Smooth muscle cell (in vitro differentiated cells): ENCODE measurements at regions not wholly inside any gene's neighbourhood (a gene's known extent, or its start where the extent isn't known, plus 50 kb on each side); places are given as distances from the start of the nearest gene placed in this dataset.

Source experiments
- DNase-seq: peaks from one replicate; lab custom pipeline; 2025; ENCODE audit not compliant: unreplicated experiment; lab: John Stamatoyannopoulos, UW
- H2AFZ ChIP-seq: fragments of 200-600 bp; sonication (generic); 2 replicates; pipeline ENCODE4 v1.6.0; 2016; ENCODE audit warnings: antibody characterized with exemption, low read depth, mild to moderate bottlenecking
- H3F3A ChIP-seq: fragments of 200-600 bp; sonication (generic); 2 replicates; pipeline ENCODE4 v1.6.0; 2017; ENCODE audit warnings: antibody characterized with exemption, low read depth
- H3K27ac ChIP-seq: fragments of 200-600 bp; sonication (generic); 2 replicates; pipeline ENCODE4 v1.5.1; 2016; ENCODE audit warnings: low read depth, mild to moderate bottlenecking
- H3K27me3 ChIP-seq: fragments of 200-600 bp; sonication (generic); 2 replicates; pipeline ENCODE4 v1.6.1; 2016; ENCODE audit warnings: low read depth, mild to moderate bottlenecking
- H3K36me3 ChIP-seq: fragments of 200-600 bp; sonication (generic); 2 replicates; pipeline ENCODE4 v1.5.1; 2016; ENCODE audit warnings: low read depth
- H3K4me1 ChIP-seq: fragments of 200-600 bp; sonication (generic); 2 replicates; pipeline ENCODE4 v1.5.1; 2016; ENCODE audit warnings: low read depth
- H3K4me2 ChIP-seq: fragments of 200-600 bp; sonication (generic); 2 replicates; pipeline ENCODE4 v1.6.0; 2016; ENCODE audit warnings: mild to moderate bottlenecking
- H3K4me3 ChIP-seq: fragments of 200-600 bp; sonication (generic); 2 replicates; pipeline ENCODE4 v1.5.1; 2016; ENCODE audit warnings: mild to moderate bottlenecking
- H3K79me2 ChIP-seq: fragments of 200-600 bp; sonication (generic); 2 replicates; pipeline ENCODE4 v1.6.0; 2016; ENCODE audit warnings: low read depth, mild to moderate bottlenecking
- H3K9ac ChIP-seq: fragments of 200-600 bp; sonication (generic); 2 replicates; pipeline ENCODE4 v1.6.0; 2016; ENCODE audit warnings: low read depth
- H3K9me3 ChIP-seq: fragments of 200-600 bp; sonication (generic); replicated peaks from 2 replicates; pipeline ENCODE4 v1.5.1; 2016; ENCODE audit warnings: low read depth
- H4K20me1 ChIP-seq: fragments of 200-600 bp; sonication (generic); 2 replicates; pipeline ENCODE4 v1.6.0; 2016; ENCODE audit warnings: low read depth
- WGBS: methylation state at CpG from one replicate; pipeline ENCODE4 v1.1.7; 2016; ENCODE audit warnings: low lambda C conversion rate; 5-methylcytosine and 5-hydroxymethylcytosine counted together
- TF ChIP-seq, protein P1 (sequence below): fragments of 200-600 bp; sonication (generic); IDR thresholded peaks from 2 replicates; pipeline ENCODE4 v1.5.1; 2017; ENCODE audit warnings: borderline replicate concordance, mild to moderate bottlenecking, antibody characterized with exemption; ENCODE audit not compliant: insufficient read depth, poor library complexity, severe bottlenecking

DNA sequence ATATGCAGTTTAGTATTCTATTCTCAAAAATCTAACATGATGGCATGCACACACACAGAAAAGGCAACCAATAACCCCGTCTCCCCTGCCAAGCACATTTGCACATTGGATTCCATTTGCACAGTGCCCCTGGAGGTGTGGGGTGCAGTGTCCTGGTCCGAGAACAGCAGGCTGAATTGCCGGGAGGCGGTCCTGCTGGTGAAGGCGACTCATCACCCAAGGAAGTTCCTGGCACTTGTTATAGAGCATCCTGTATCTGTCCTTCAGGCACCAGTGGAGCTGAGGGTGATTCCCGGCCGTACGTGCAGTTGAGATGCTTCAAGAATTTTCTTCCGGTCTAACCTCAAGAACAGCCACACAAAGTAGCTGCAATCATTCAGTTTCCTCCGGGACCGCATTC lies 73.0 kb upstream of the RAB12 start:
- Histone ChIP-seq H3K4me1 (no peaks in the 10 kb centered on the region), H4K20me1 (no peaks in the 10 kb centered on the region), H3K4me2 (no peak overlapping the region), H3K79me2 (no peaks in the 10 kb centered on the region), H3K27ac (no peak overlapping the region), H3K9ac (no peak overlapping the region), H3F3A (no peaks in the 10 kb centered on the region), H3K9me3 (peaks cover 9% of the 10 kb centered on the region), H3K36me3 (no peaks in the 10 kb centered on the region), H3K4me3 (no peak overlapping the region), H2AFZ (no peak overlapping the region), H3K27me3 (no peaks in the 10 kb centered on the region)
- no peak for DNase-seq
- TF ChIP-seq, protein P1, sequence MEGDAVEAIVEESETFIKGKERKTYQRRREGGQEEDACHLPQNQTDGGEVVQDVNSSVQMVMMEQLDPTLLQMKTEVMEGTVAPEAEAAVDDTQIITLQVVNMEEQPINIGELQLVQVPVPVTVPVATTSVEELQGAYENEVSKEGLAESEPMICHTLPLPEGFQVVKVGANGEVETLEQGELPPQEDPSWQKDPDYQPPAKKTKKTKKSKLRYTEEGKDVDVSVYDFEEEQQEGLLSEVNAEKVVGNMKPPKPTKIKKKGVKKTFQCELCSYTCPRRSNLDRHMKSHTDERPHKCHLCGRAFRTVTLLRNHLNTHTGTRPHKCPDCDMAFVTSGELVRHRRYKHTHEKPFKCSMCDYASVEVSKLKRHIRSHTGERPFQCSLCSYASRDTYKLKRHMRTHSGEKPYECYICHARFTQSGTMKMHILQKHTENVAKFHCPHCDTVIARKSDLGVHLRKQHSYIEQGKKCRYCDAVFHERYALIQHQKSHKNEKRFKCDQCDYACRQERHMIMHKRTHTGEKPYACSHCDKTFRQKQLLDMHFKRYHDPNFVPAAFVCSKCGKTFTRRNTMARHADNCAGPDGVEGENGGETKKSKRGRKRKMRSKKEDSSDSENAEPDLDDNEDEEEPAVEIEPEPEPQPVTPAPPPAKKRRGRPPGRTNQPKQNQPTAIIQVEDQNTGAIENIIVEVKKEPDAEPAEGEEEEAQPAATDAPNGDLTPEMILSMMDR = no peak
- WGBS = 80% methylated on average over 11 of the region's 11 CpGs

DNA sequence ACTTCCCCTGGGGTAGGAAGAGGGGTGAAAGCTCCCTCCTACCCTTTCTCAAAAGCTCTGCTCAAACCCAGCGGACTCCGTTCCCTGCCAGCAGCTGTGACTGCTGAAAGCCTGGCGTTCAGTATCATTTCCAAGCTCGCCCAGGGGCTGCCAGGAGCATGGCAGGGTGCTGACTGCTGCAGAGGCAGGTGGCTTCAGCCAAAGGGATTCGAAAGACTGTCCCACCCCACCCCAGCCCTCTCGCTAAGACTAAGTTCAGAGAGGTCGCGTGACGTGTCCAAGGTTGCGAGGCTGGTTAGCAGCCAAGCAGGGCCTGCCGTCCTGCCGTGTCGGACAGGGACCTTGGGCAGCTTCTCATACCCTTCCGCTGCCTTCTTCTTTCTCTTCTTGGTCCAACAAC lies 72.3 kb upstream of the RAB12 start:
- peaks cover 5% of the 10 kb centered on the region for H3K9me3 ChIP-seq
- H3K4me3 ChIP-seq = no peak overlapping the region
- no peaks in the 10 kb centered on the region for H3K79me2 ChIP-seq
- no peaks in the 10 kb centered on the region for H3K36me3 ChIP-seq
- H3K9ac ChIP-seq = no peak overlapping the region
- no peaks in the 10 kb centered on the region for H3F3A ChIP-seq
- no peak overlapping the region for H3K4me2 ChIP-seq
- H4K20me1 ChIP-seq = no peaks in the 10 kb centered on the region
- 97% methylated on average over 11 of the region's 14 CpGs for WGBS
- H2AFZ ChIP-seq = no peak overlapping the region
- H3K4me1 ChIP-seq = no peaks in the 10 kb centered on the region
- H3K27me3 ChIP-seq = no peaks in the 10 kb centered on the region
- TF ChIP-seq, protein P1 = no peak
- no peak for DNase-seq
- H3K27ac ChIP-seq = no peak overlapping the region

DNA sequence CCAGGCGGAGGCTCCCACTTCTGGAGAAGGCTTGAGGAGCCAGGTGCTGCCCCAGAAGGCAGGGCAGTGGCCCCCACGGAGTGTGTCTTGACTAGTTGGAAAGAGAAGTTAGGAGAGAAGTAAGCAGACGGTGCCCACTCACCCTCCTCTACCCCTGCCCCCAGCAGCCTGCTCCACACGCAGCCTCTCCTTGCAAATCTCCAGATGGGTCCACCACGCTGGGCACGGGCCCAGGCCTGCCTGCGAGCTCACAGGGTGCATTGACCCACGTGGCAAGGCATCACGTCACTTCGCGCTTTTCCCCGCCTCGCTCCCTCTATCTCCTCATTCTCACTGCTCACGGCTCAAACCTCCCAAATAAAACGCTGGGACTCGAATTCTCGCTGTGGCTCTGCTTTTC lies 71.8 kb upstream of the RAB12 start:
- Histone ChIP-seq H3K9ac (no peak overlapping the region), H3K4me2 (no peak overlapping the region), H3K4me3 (no peak overlapping the region), H3K9me3 (peaks cover under 1% of the 10 kb centered on the region), H3K27me3 (no peaks in the 10 kb centered on the region), H3K27ac (no peak overlapping the region), H3F3A (no peaks in the 10 kb centered on the region), H4K20me1 (no peaks in the 10 kb centered on the region), H2AFZ (no peak overlapping the region), H3K79me2 (no peaks in the 10 kb centered on the region), H3K36me3 (no peaks in the 10 kb centered on the region), H3K4me1 (no peaks in the 10 kb centered on the region)
- no peak for DNase-seq
- 93% methylated on average over 17 of the region's 17 CpGs for WGBS
- TF ChIP-seq, protein P1 = no peak

DNA sequence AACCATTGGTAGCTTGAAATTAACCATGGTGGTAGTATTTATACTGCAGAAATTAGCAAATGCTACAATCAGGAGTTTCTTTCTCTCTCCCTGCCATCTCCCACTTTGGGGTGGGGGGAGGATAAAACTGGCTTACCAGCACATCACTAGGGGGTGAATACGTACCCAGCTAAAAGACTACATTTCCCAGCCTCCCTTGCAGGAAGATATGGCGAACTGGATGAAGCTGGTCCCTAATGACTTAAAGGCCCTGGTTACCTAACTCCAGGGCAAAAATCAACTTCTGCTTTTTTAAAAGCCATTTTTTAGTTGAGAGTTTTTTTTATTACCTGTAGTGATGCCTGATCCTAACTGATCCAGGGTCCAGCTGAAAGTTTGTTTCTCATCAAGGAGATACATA lies 70.3 kb upstream of the RAB12 start:
- Histone ChIP-seq H4K20me1 (no peaks in the 10 kb centered on the region), H3K9ac (no peak overlapping the region), H3K4me2 (no peak overlapping the region), H2AFZ (no peak overlapping the region), H3K4me3 (no peak overlapping the region), H3K36me3 (no peaks in the 10 kb centered on the region), H3K79me2 (no peaks in the 10 kb centered on the region), H3K27ac (no peak overlapping the region), H3K9me3 (no peaks in the 10 kb centered on the region), H3F3A (no peaks in the 10 kb centered on the region), H3K4me1 (no peaks in the 10 kb centered on the region), H3K27me3 (no peaks in the 10 kb centered on the region)
- no peak for DNase-seq
- TF ChIP-seq, protein P1 = no peak
- WGBS = 85% methylated on average over 2 of the region's 2 CpGs
